ENCODE measurements at regions not wholly inside any gene's neighbourhood (a gene's known extent, or its start where the extent isn't known, plus 50 kb on each side); places are given as distances from the start of the nearest gene placed in this dataset.

- TF ChIP-seq CTCF (IDR thresholded peaks at IDR 0.05) (no peak), EP300 (IDR thresholded peaks at IDR 0.05) (no peak)
Measured at GRCh38 chr9:108466304-108466703, 389.5 kb downstream of the ACTL7B start.
